Liver (tissue), 8 donors: ENCODE measurements at regions not wholly inside any gene's neighbourhood (a gene's known extent, or its start where the extent isn't known, plus 50 kb on each side); places are given as distances from the start of the nearest gene placed in this dataset.

Experiments used
- DNase-seq: peaks from one replicate; pipeline ENCODE4 v3.0.0-alpha.2; 2017; ENCODE audit warnings: low spot score
- H3K27ac ChIP-seq, 2 donors: one replicate each; pipeline ENCODE4 v1.7.0; 2013; ENCODE audit warnings: inconsistent platforms in 2 of 2, low read length in 2 of 2, control low read depth in 1 of 2, low read depth in 1 of 2, mild to moderate bottlenecking in 1 of 2
- H3K27me3 ChIP-seq, 4 donors: one replicate each; pipeline versions ENCODE4 v1.6.1 to v1.7.0; 2013; ENCODE audit warnings: low read length in 3 of 4, inconsistent platforms in 1 of 4, mild to moderate bottlenecking in 1 of 4, moderate library complexity in 1 of 4; ENCODE audit not compliant: control insufficient read depth in 4 of 4, insufficient read depth in 4 of 4
- H3K36me3 ChIP-seq, 4 donors: one replicate each; pipeline versions ENCODE4 v1.6.1 to v1.7.0; 2013; ENCODE audit warnings: low read length in 3 of 4, mild to moderate bottlenecking in 3 of 4, low read depth in 1 of 4, moderate library complexity in 1 of 4; ENCODE audit not compliant: control insufficient read depth in 4 of 4, insufficient read depth in 3 of 4
- H3K4me1 ChIP-seq, 4 donors: one replicate each; pipeline versions ENCODE4 v1.6.1 to v1.7.0; 2013; ENCODE audit warnings: low read length in 3 of 4, mild to moderate bottlenecking in 3 of 4, moderate library complexity in 1 of 4; ENCODE audit not compliant: control insufficient read depth in 4 of 4, insufficient read depth in 4 of 4
- H3K4me3 ChIP-seq, 3 donors: one replicate each; pipeline versions ENCODE4 v1.6.1 to v1.7.0; 2013; ENCODE audit warnings: low read length in 3 of 3, control low read depth in 1 of 3, low read depth in 1 of 3, mild to moderate bottlenecking in 1 of 3
- H3K9ac ChIP-seq, 2 donors: one replicate each; pipeline ENCODE4 v1.7.0; 2013; ENCODE audit warnings: low read length in 2 of 2, mild to moderate bottlenecking in 2 of 2, moderate library complexity in 2 of 2, control low read depth in 1 of 2, low read depth in 1 of 2
- H3K9me3 ChIP-seq, 4 donors: one replicate each; pipeline versions ENCODE4 v1.6.1 to v1.7.0; 2013; ENCODE audit warnings: low read length in 3 of 4; ENCODE audit not compliant: control insufficient read depth in 4 of 4
- EGR1 ChIP-seq, 2 donors: IDR thresholded peaks; 2 replicates each; pipeline ENCODE4 v1.6.1; 2016 to 2018; ENCODE audit warnings: antibody characterized with exemption in 2 of 2, low read depth in 2 of 2
- FOXA1 ChIP-seq: IDR thresholded peaks from 2 replicates; pipeline ENCODE4 v1.6.1; 2016; ENCODE audit warnings: antibody characterized with exemption
- FOXA2 ChIP-seq: IDR thresholded peaks from 2 replicates; pipeline ENCODE4 v1.6.1; 2016; ENCODE audit warnings: antibody characterized with exemption
- GABPA ChIP-seq, 2 donors: IDR thresholded peaks in 1 of 2; conservative IDR thresholded peaks in 1 of 2; 2 replicates each; pipeline ENCODE4 v1.6.1; 2016; ENCODE audit warnings: antibody characterized with exemption in 2 of 2, mild to moderate bottlenecking in 1 of 2, moderate library complexity in 1 of 2
- HNF4A ChIP-seq, 2 donors: conservative IDR thresholded peaks; 2 replicates each; pipeline ENCODE4 v1.6.1; 2016; ENCODE audit warnings: antibody characterized with exemption in 2 of 2, mild to moderate bottlenecking in 2 of 2
- HNF4G ChIP-seq: IDR thresholded peaks from 2 replicates; pipeline ENCODE4 v1.6.1; 2016; ENCODE audit warnings: antibody characterized with exemption
- JUND ChIP-seq, 2 donors: IDR thresholded peaks; 2 replicates each; pipeline ENCODE4 v1.6.1; 2016; ENCODE audit warnings: antibody characterized with exemption in 2 of 2
- NR2F2 ChIP-seq: IDR thresholded peaks from 2 replicates; pipeline ENCODE4 v1.6.1; 2016; ENCODE audit warnings: antibody characterized with exemption
- RAD21 ChIP-seq, 2 donors: IDR thresholded peaks; 2 replicates each; pipeline ENCODE4 v1.6.1; 2016; ENCODE audit warnings: antibody characterized with exemption in 2 of 2, mild to moderate bottlenecking in 2 of 2
- RXRA ChIP-seq, 2 donors: IDR thresholded peaks; 2 replicates each; pipeline ENCODE4 v1.6.1; 2017 to 2018; ENCODE audit warnings: antibody characterized with exemption in 2 of 2, mild to moderate bottlenecking in 1 of 2
- SP1 ChIP-seq: IDR thresholded peaks from 2 replicates; pipeline ENCODE4 v1.6.1; 2018; ENCODE audit warnings: antibody characterized with exemption, mild to moderate bottlenecking
- TAF1 ChIP-seq: conservative IDR thresholded peaks from 2 replicates; pipeline ENCODE4 v1.6.1; 2016; ENCODE audit warnings: antibody characterized with exemption, mild to moderate bottlenecking
- YY1 ChIP-seq: IDR thresholded peaks from 2 replicates; pipeline ENCODE4 v1.6.1; 2016; ENCODE audit warnings: antibody characterized with exemption, mild to moderate bottlenecking
- WGBS: extraction: QIAGEN DNeasy Blood & Tissue Kit; methylation state at CpG from one replicate; pipeline ENCODE4 v1.1.7; 2013; 5-methylcytosine and 5-hydroxymethylcytosine counted together
- TF ChIP-seq, protein P1 (sequence below): IDR thresholded peaks from 2 replicates; pipeline ENCODE4 v1.6.1; 2016; ENCODE audit warnings: antibody characterized with exemption, mild to moderate bottlenecking
- TF ChIP-seq, protein P2 (sequence below): IDR thresholded peaks from 2 replicates; pipeline ENCODE4 v1.6.1; 2016; ENCODE audit warnings: antibody characterized with exemption
- TF ChIP-seq, protein P3 (sequence below): IDR thresholded peaks from 2 replicates; pipeline ENCODE4 v1.6.1; 2016; ENCODE audit warnings: antibody characterized with exemption
- TF ChIP-seq, protein P4 (sequence below): IDR thresholded peaks from 2 replicates; pipeline ENCODE4 v1.6.1; 2016; ENCODE audit warnings: antibody characterized with exemption
- TF ChIP-seq, protein P5 (sequence below): fragments of 150-350 bp; IDR thresholded peaks from 2 replicates; pipeline ENCODE4 v1.5.1; 2017; ENCODE audit warnings: improper control_type of control experiment, low read depth, low read length; ENCODE audit not compliant: missing input control
- donor health status: healthy.
- donor health status: healthy.
- donor health status: healthy.
- donor health status: healthy.
- donor health status: healthy.

DNA sequence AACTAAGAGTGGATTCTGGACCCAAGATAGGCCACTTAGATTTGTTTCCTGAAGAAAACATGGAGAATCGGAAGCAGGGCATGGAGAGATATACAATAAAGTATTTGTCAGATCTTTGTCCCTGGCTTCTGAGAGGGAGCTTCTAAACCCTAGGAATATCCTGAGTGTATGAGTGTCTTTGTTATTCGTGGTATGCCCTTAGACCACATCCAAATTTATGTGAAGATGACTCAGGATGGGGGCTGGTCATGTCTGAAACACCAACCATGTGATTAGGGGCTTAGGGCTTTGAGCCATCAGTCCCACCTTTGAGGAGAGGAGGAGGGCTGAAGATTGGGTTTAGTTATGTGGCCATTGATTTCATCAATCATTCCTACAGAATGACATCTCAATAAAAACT lies 69.7 kb upstream of the PLPP4 start:
- peaks cover 0 to 2% (median 0%) of the 10 kb centered on the region in 4 donors for H3K4me1 ChIP-seq
- H3K9ac ChIP-seq, result no peak overlapping the region
- 64% methylated on average over 2 of the region's 2 CpGs for WGBS
- H3K27ac ChIP-seq, result no peak overlapping the region
- H3K9me3 ChIP-seq, result no peaks in the 10 kb centered on the region
- DNase-seq, result no peak
- TF ChIP-seq TAF1 (no peak), RXRA (IDR thresholded peaks at IDR 0.05) (no peak), HNF4A (conservative IDR thresholded peaks at IDR 0.05) (no peak), NR2F2 (no peak), RAD21 (IDR thresholded peaks at IDR 0.05) (no peak), EGR1 (IDR thresholded peaks at IDR 0.05; ENCODE audit: low read depth in 2 of 2) (no peak), FOXA2 (no peak), YY1 (no peak), HNF4G (no peak), FOXA1 (no peak), GABPA (IDR thresholded peaks at IDR 0.05 in 1 of 2, conservative IDR thresholded peaks at IDR 0.05 in 1 of 2) (no peak), JUND (IDR thresholded peaks at IDR 0.05) (no peak)
- TF ChIP-seq, protein P1, sequence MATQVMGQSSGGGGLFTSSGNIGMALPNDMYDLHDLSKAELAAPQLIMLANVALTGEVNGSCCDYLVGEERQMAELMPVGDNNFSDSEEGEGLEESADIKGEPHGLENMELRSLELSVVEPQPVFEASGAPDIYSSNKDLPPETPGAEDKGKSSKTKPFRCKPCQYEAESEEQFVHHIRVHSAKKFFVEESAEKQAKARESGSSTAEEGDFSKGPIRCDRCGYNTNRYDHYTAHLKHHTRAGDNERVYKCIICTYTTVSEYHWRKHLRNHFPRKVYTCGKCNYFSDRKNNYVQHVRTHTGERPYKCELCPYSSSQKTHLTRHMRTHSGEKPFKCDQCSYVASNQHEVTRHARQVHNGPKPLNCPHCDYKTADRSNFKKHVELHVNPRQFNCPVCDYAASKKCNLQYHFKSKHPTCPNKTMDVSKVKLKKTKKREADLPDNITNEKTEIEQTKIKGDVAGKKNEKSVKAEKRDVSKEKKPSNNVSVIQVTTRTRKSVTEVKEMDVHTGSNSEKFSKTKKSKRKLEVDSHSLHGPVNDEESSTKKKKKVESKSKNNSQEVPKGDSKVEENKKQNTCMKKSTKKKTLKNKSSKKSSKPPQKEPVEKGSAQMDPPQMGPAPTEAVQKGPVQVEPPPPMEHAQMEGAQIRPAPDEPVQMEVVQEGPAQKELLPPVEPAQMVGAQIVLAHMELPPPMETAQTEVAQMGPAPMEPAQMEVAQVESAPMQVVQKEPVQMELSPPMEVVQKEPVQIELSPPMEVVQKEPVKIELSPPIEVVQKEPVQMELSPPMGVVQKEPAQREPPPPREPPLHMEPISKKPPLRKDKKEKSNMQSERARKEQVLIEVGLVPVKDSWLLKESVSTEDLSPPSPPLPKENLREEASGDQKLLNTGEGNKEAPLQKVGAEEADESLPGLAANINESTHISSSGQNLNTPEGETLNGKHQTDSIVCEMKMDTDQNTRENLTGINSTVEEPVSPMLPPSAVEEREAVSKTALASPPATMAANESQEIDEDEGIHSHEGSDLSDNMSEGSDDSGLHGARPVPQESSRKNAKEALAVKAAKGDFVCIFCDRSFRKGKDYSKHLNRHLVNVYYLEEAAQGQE, result no peak
- TF ChIP-seq, protein P2, sequence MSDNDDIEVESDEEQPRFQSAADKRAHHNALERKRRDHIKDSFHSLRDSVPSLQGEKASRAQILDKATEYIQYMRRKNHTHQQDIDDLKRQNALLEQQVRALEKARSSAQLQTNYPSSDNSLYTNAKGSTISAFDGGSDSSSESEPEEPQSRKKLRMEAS, result no peak
- TF ChIP-seq, protein P3, sequence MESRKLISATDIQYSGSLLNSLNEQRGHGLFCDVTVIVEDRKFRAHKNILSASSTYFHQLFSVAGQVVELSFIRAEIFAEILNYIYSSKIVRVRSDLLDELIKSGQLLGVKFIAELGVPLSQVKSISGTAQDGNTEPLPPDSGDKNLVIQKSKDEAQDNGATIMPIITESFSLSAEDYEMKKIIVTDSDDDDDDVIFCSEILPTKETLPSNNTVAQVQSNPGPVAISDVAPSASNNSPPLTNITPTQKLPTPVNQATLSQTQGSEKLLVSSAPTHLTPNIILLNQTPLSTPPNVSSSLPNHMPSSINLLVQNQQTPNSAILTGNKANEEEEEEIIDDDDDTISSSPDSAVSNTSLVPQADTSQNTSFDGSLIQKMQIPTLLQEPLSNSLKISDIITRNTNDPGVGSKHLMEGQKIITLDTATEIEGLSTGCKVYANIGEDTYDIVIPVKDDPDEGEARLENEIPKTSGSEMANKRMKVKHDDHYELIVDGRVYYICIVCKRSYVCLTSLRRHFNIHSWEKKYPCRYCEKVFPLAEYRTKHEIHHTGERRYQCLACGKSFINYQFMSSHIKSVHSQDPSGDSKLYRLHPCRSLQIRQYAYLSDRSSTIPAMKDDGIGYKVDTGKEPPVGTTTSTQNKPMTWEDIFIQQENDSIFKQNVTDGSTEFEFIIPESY, result no peak
- TF ChIP-seq, protein P4, sequence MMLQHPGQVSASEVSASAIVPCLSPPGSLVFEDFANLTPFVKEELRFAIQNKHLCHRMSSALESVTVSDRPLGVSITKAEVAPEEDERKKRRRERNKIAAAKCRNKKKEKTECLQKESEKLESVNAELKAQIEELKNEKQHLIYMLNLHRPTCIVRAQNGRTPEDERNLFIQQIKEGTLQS, result no peak
- peaks cover 0 to 13% (median 0%) of the 10 kb centered on the region in 4 donors for H3K27me3 ChIP-seq
- H3K4me3 ChIP-seq, result no peak overlapping the region
- no peaks in the 10 kb centered on the region for H3K36me3 ChIP-seq

DNA sequence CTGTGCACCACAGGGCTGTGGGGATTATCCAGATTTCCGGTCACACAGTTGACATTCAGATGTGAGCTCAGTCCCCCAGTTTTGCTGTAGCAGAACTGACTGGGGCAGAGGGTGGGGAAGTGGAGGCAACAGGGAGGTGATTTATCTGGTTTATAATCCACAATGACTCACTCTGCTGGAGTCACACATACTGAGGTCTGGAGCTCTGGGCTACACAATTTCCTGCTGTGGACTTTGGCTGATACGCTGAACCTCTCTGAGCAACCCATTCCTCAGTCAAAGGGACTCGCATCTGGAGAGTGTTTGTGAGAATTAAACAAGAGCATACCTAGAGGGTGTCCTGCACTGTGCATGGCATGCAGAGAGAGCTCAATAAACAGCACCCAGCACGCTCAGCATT lies 64.8 kb upstream of the PLPP4 start:
- Histone ChIP-seq H3K4me1 (peaks cover 0 to 9% (median 1%) of the 10 kb centered on the region in 4 donors), H3K27ac (no peak overlapping the region), H3K9ac (no peak overlapping the region), H3K4me3 (no peak overlapping the region), H3K27me3 (peaks cover 0 to 5% (median 2%) of the 10 kb centered on the region in 4 donors), H3K9me3 (no peaks in the 10 kb centered on the region), H3K36me3 (no peaks in the 10 kb centered on the region)
- DNase-seq, result no peak
- no peak for TF ChIP-seq HNF4G
- TF ChIP-seq SP1, result no peak
- TF ChIP-seq, protein P2, result no peak
- TF ChIP-seq NR2F2, result no peak
- TF ChIP-seq HNF4A (conservative IDR thresholded peaks at IDR 0.05), result no peak
- no peak for TF ChIP-seq GABPA (IDR thresholded peaks at IDR 0.05 in 1 of 2, conservative IDR thresholded peaks at IDR 0.05 in 1 of 2)
- TF ChIP-seq, protein P4, result no peak
- no peak for TF ChIP-seq RXRA (IDR thresholded peaks at IDR 0.05)
- TF ChIP-seq, protein P1, result no peak
- TF ChIP-seq YY1, result no peak
- no peak for TF ChIP-seq RAD21 (IDR thresholded peaks at IDR 0.05)
- no peak for TF ChIP-seq JUND (IDR thresholded peaks at IDR 0.05)
- TF ChIP-seq, protein P5, sequence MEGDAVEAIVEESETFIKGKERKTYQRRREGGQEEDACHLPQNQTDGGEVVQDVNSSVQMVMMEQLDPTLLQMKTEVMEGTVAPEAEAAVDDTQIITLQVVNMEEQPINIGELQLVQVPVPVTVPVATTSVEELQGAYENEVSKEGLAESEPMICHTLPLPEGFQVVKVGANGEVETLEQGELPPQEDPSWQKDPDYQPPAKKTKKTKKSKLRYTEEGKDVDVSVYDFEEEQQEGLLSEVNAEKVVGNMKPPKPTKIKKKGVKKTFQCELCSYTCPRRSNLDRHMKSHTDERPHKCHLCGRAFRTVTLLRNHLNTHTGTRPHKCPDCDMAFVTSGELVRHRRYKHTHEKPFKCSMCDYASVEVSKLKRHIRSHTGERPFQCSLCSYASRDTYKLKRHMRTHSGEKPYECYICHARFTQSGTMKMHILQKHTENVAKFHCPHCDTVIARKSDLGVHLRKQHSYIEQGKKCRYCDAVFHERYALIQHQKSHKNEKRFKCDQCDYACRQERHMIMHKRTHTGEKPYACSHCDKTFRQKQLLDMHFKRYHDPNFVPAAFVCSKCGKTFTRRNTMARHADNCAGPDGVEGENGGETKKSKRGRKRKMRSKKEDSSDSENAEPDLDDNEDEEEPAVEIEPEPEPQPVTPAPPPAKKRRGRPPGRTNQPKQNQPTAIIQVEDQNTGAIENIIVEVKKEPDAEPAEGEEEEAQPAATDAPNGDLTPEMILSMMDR, result no peak
- no peak for TF ChIP-seq FOXA1
- no peak for TF ChIP-seq EGR1 (IDR thresholded peaks at IDR 0.05; ENCODE audit: low read depth in 2 of 2)
- 63% methylated on average over 4 of the region's 4 CpGs for WGBS
